HEK293 (cell line): ENCODE measurements at regions not wholly inside any gene's neighbourhood (a gene's known extent, or its start where the extent isn't known, plus 50 kb on each side); places are given as distances from the start of the nearest gene placed in this dataset.
A peak's percentile ranks its signal among the peaks of the same experiment; 100 is the strongest.

Source experiments
- CTCF ChIA-PET: fragments of 350-600 bp; formaldehyde crosslinking; extraction: SDS; loops from one replicate; lab custom pipeline; 2021; ENCODE audit warnings: antibody characterized with exemption; lab: Yijun Ruan, JAX
- POLR2A ChIA-PET: fragments of 300-600 bp; formaldehyde crosslinking; extraction: SDS; loops from one replicate; lab custom pipeline; 2020; ENCODE audit warnings: antibody characterized with exemption, inconsistent platforms; lab: Yijun Ruan, JAX
- H3K27ac ChIP-seq: fragments of 200-500 bp; sonication (Bioruptor generic); 2 replicates; pipeline ENCODE4 v1.5.1; 2014; ENCODE audit warnings: low read depth, low read length, control low read depth, inconsistent platforms; ENCODE audit errors: extremely low read depth
- H3K36me3 ChIP-seq, 2 experiments: fragments of 200-500 bp in 1 of 2; sonication (Bioruptor generic) in 1 of 2; 1 replicate in 1 of 2; 2 replicates in 1 of 2; pipeline ENCODE4 v1.5.1; 2014 to 2017; ENCODE audit warnings: inconsistent platforms in 2 of 2, low read length in 2 of 2; ENCODE audit not compliant: control insufficient read depth in 2 of 2, insufficient read depth in 1 of 2
- H3K4me1 ChIP-seq: fragments of 200-500 bp; sonication (Bioruptor generic); 2 replicates; pipeline ENCODE4 v1.5.1; 2014; ENCODE audit warnings: mild to moderate bottlenecking, low read length, inconsistent platforms; ENCODE audit not compliant: control insufficient read depth, insufficient read depth
- H3K4me3 ChIP-seq: 2 replicates; pipeline ENCODE4 v1.5.1; 2011; ENCODE audit warnings: low read depth, mild to moderate bottlenecking, control low read depth, low read length, moderate library complexity
- H3K9me3 ChIP-seq: fragments of 200-500 bp; sonication (Bioruptor generic); 2 replicates; pipeline ENCODE4 v1.5.1; 2014; ENCODE audit warnings: low read depth, low read length, inconsistent platforms; ENCODE audit not compliant: control insufficient read depth, insufficient read depth
- PBX3 ChIP-seq: sonication (generic); formaldehyde crosslinking; IDR thresholded peaks from 2 replicates; pipeline ENCODE4 v1.8.1; 2022; ENCODE audit warnings: mild to moderate bottlenecking, moderate library complexity, missing genetic modification reagents
- PRDM10 ChIP-seq: fragments of 450-650 bp; formaldehyde crosslinking; IDR thresholded peaks from 2 replicates; pipeline ENCODE4 v1.5.1; 2016; ENCODE audit warnings: missing biosample characterization, missing genetic modification characterization
- TCF7L2 ChIP-seq: IDR thresholded peaks from 2 replicates; pipeline ENCODE4 v1.6.1; 2011; ENCODE audit warnings: low read depth, mild to moderate bottlenecking, inconsistent platforms, low read length, moderate library complexity, borderline replicate concordance
- ZBTB6 ChIP-seq: fragments of 450-650 bp; formaldehyde crosslinking; IDR thresholded peaks from 2 replicates; pipeline ENCODE4 v1.5.1; 2017; ENCODE audit warnings: missing biosample characterization, missing genetic modification characterization
- ZBTB7A ChIP-seq: fragments of 450-650 bp; formaldehyde crosslinking; IDR thresholded peaks from 2 replicates; pipeline ENCODE4 v1.5.1; 2016; ENCODE audit warnings: low read depth, missing biosample characterization, missing genetic modification characterization
- ZFP3 ChIP-seq: fragments of 450-650 bp; formaldehyde crosslinking; IDR thresholded peaks from 2 replicates; pipeline ENCODE4 v1.5.1; 2016; ENCODE audit warnings: low read depth, missing biosample characterization, missing genetic modification characterization
- ZFP69B ChIP-seq: fragments of 450-650 bp; formaldehyde crosslinking; IDR thresholded peaks from 2 replicates; pipeline ENCODE4 v1.5.1; 2016; ENCODE audit warnings: missing biosample characterization, missing genetic modification characterization
- ZNF10 ChIP-seq: fragments of 450-650 bp; formaldehyde crosslinking; IDR thresholded peaks from 2 replicates; pipeline ENCODE4 v1.5.1; 2017; ENCODE audit warnings: missing biosample characterization, missing genetic modification characterization
- ZNF148 ChIP-seq: fragments of 450-650 bp; formaldehyde crosslinking; IDR thresholded peaks from 2 replicates; pipeline ENCODE4 v1.5.0; 2017; ENCODE audit warnings: missing biosample characterization, missing genetic modification characterization, borderline replicate concordance
- ZNF24 ChIP-seq: fragments of 450-650 bp; formaldehyde crosslinking; IDR thresholded peaks from 2 replicates; pipeline ENCODE4 v1.5.1; 2016; ENCODE audit warnings: missing biosample characterization, missing genetic modification characterization
- ZNF266 ChIP-seq: fragments of 450-650 bp; formaldehyde crosslinking; IDR thresholded peaks from 2 replicates; pipeline ENCODE4 v1.5.1; 2016; ENCODE audit warnings: missing biosample characterization, missing genetic modification characterization, low read depth
- ZNF37A ChIP-seq: fragments of 450-650 bp; IDR thresholded peaks from 2 replicates; pipeline ENCODE4 v1.5.1; 2018; ENCODE audit warnings: missing biosample characterization, missing genetic modification characterization
- ZNF510 ChIP-seq: fragments of 450-650 bp; formaldehyde crosslinking; IDR thresholded peaks from 2 replicates; pipeline ENCODE4 v1.5.1; 2018; ENCODE audit warnings: mild to moderate bottlenecking, missing genetic modification characterization, missing biosample characterization; ENCODE audit not compliant: insufficient replicate concordance
- ZNF521 ChIP-seq: fragments of 450-650 bp; formaldehyde crosslinking; IDR thresholded peaks from 2 replicates; pipeline ENCODE4 v1.5.1; 2017; ENCODE audit warnings: missing biosample characterization, mild to moderate bottlenecking, missing genetic modification characterization
- ZNF544 ChIP-seq: fragments of 450-650 bp; formaldehyde crosslinking; IDR thresholded peaks from 2 replicates; pipeline ENCODE4 v1.5.0; 2017; ENCODE audit warnings: missing biosample characterization, missing genetic modification characterization
- ZNF645 ChIP-seq: fragments of 450-650 bp; formaldehyde crosslinking; IDR thresholded peaks from 2 replicates; pipeline ENCODE4; 2016; ENCODE audit warnings: missing biosample characterization, missing genetic modification characterization
- ZNF707 ChIP-seq: fragments of 450-650 bp; formaldehyde crosslinking; IDR thresholded peaks from 2 replicates; pipeline ENCODE4 v1.5.1; 2016; ENCODE audit warnings: missing biosample characterization, missing genetic modification characterization
- TF ChIP-seq, protein P1 (sequence below): fragments of 450-650 bp; formaldehyde crosslinking; IDR thresholded peaks from 2 replicates; pipeline ENCODE4 v1.5.1; 2017; ENCODE audit warnings: missing biosample characterization, missing genetic modification characterization
- TF ChIP-seq, protein P2 (sequence below): fragments of 450-650 bp; formaldehyde crosslinking; IDR thresholded peaks from 2 replicates; pipeline ENCODE4 v1.5.1; 2016; ENCODE audit warnings: missing biosample characterization, missing genetic modification characterization

DNA sequence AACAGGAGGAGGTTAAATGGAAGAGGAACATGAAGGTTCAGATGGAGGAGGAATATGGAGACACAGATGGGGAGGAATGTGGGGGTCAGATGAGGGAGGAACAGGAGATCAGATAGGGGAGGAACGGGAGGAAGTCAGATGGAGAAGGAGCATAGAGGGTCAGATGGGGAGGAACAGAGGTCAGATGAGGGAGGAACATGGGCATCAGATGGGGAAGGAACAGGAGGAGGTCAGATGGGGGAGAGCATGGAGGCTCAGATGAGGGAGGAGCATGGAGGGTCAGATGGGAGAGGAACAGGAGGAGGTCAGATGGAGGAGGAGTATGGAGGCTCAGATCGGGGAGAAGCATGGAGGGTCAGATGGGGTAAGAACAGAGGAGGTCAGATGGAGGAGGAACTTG is 290.6 kb downstream of the BMP7 start (continued):
- TF ChIP-seq ZBTB6 (tag by site-specific recombination) (no peak), ZNF10 (tag by site-specific recombination) (no peak), ZNF521 (tag by site-specific recombination) (no peak), ZNF510 (tag by site-specific recombination) (no peak), ZFP3 (no peak), ZNF148 (tag by site-specific recombination) (peak; percentile 62; the same call in 1 of the 2 replicates), ZNF707 (tag by site-specific recombination) (no peak), ZNF645 (tag by site-specific recombination) (no peak), PBX3 (CRISPR knock-in tag) (no peak)
- TF ChIP-seq, protein P1, sequence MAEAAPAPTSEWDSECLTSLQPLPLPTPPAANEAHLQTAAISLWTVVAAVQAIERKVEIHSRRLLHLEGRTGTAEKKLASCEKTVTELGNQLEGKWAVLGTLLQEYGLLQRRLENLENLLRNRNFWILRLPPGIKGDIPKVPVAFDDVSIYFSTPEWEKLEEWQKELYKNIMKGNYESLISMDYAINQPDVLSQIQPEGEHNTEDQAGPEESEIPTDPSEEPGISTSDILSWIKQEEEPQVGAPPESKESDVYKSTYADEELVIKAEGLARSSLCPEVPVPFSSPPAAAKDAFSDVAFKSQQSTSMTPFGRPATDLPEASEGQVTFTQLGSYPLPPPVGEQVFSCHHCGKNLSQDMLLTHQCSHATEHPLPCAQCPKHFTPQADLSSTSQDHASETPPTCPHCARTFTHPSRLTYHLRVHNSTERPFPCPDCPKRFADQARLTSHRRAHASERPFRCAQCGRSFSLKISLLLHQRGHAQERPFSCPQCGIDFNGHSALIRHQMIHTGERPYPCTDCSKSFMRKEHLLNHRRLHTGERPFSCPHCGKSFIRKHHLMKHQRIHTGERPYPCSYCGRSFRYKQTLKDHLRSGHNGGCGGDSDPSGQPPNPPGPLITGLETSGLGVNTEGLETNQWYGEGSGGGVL (tag by site-specific recombination) = 0 out of 2 replicates have a peak, but pooled peaks have one; percentile 10

DNA sequence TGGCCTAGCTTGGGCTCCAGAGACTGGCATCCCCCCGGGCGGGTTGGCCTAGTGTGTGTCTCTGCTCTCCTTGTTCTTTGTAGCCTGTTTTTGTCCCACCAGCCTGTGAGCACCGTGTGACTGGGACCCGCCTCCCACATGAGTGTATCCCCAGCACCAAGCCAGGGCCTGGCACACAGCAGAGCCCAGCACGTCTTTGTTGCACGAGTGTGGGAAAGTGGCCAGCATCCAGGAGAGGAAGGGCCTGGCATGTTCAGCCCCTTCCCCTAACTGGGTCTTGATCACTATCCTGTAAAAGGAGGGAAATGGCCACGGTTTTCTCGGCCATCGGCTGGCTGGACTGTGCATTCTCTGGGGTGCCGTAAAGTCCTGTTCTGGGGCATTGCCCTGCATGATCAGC is 290.1 kb downstream of the BMP7 start:
- CTCF ChIA-PET = interaction anchor here (0.7 to 1.0 kb wide), 2 partner anchors 426 to 506 kb away, joined by 3 read pairs; no protein-coding TSS in a partner anchor
- Histone ChIP-seq H3K27ac (no peak overlapping the region), H3K9me3 (no peaks in the 10 kb centered on the region), H3K4me1 (no peaks in the 10 kb centered on the region), H3K36me3 (no peaks in the 10 kb centered on the region), H3K4me3 (no peak overlapping the region)
- POLR2A ChIA-PET = no interaction called here
- TF ChIP-seq ZNF544 (tag by site-specific recombination) = no peak
- TF ChIP-seq ZNF266 (tag by site-specific recombination) = no peak
- TF ChIP-seq PRDM10 (tag by site-specific recombination) = no peak
- TF ChIP-seq ZFP69B (tag by site-specific recombination) = no peak
- TF ChIP-seq, protein P1 (tag by site-specific recombination) = no peak
- no peak for TF ChIP-seq ZNF24 (tag by site-specific recombination)
- TF ChIP-seq ZBTB7A (tag by site-specific recombination) = no peak
- TF ChIP-seq, protein P2, sequence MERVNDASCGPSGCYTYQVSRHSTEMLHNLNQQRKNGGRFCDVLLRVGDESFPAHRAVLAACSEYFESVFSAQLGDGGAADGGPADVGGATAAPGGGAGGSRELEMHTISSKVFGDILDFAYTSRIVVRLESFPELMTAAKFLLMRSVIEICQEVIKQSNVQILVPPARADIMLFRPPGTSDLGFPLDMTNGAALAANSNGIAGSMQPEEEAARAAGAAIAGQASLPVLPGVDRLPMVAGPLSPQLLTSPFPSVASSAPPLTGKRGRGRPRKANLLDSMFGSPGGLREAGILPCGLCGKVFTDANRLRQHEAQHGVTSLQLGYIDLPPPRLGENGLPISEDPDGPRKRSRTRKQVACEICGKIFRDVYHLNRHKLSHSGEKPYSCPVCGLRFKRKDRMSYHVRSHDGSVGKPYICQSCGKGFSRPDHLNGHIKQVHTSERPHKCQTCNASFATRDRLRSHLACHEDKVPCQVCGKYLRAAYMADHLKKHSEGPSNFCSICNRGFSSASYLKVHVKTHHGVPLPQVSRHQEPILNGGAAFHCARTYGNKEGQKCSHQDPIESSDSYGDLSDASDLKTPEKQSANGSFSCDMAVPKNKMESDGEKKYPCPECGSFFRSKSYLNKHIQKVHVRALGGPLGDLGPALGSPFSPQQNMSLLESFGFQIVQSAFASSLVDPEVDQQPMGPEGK (tag by site-specific recombination) = no peak
- no peak for TF ChIP-seq ZNF510 (tag by site-specific recombination)
- TF ChIP-seq TCF7L2 = no peak
- TF ChIP-seq ZNF37A = no peak
